Aorta (tissue), 5 donors: ENCODE measurements at regions not wholly inside any gene's neighbourhood (a gene's known extent, or its start where the extent isn't known, plus 50 kb on each side); places are given as distances from the start of the nearest gene placed in this dataset.

Source experiments
- ATAC-seq: fragments of 200-7000 bp; cut with Tn5 transposase; one replicate; pipeline ENCODE4 v1.9.1; 2022; ENCODE audit warnings: moderate library complexity; ENCODE audit not compliant: low FRiP score
- DNase-seq, 2 donors: peaks; one replicate each; pipeline ENCODE4 v3.0.0-alpha.2; 2020
- H3K27ac ChIP-seq, 2 donors: one replicate each; pipeline ENCODE4 v1.5.1; 2013; ENCODE audit warnings: low read length in 2 of 2, mild to moderate bottlenecking in 2 of 2, moderate library complexity in 2 of 2, control low read depth in 1 of 2, inconsistent platforms in 1 of 2, low read depth in 1 of 2
- H3K27me3 ChIP-seq, 2 donors: one replicate each; pipeline ENCODE4 v1.6.1; 2013; ENCODE audit warnings: control low read depth in 1 of 2, low read length in 1 of 2, mild to moderate bottlenecking in 1 of 2, moderate library complexity in 1 of 2; ENCODE audit not compliant: insufficient read depth in 2 of 2, control insufficient read depth in 1 of 2
- H3K36me3 ChIP-seq, 2 donors: one replicate each; pipeline ENCODE4 v1.6.1; 2013; ENCODE audit warnings: control low read depth in 1 of 2, low read length in 1 of 2, mild to moderate bottlenecking in 1 of 2; ENCODE audit not compliant: insufficient read depth in 2 of 2, control insufficient read depth in 1 of 2
- H3K4me1 ChIP-seq, 2 donors: one replicate each; pipeline ENCODE4 v1.6.1; 2013; ENCODE audit warnings: low read length in 2 of 2, control low read depth in 1 of 2, mild to moderate bottlenecking in 1 of 2, moderate library complexity in 1 of 2; ENCODE audit not compliant: insufficient read depth in 2 of 2, control insufficient read depth in 1 of 2
- H3K4me3 ChIP-seq, 2 donors: one replicate each; pipeline ENCODE4 v1.5.1; 2013; ENCODE audit warnings: low read length in 2 of 2, control low read depth in 1 of 2, mild to moderate bottlenecking in 1 of 2
- H3K9me3 ChIP-seq: one replicate; pipeline ENCODE4 v1.6.1; 2013; ENCODE audit warnings: mild to moderate bottlenecking, low read length; ENCODE audit not compliant: control insufficient read depth
- WGBS, 2 donors: extraction: QIAGEN DNeasy Blood & Tissue Kit; methylation state at CpG; one replicate each; pipeline ENCODE4 v1.1.7; 2013; 5-methylcytosine and 5-hydroxymethylcytosine counted together
- intact Hi-C, 2 donors: fragments of 100-400 bp; cut with DNase I; formaldehyde crosslinking; loops; one replicate each; pipeline versions ENCODE4 v1.14.2 to v1.15.0; 2022
- donor health status: healthy with polysubstance abuse.
- donor health status: Bipolar disorder and iron deficiency.
- donor health status: DM: no; HTN: no; CAD: no.
- donor health status: DM: no; HTN: no; CAD: no.
- donor health status: DM: yes; HTN: yes; CAD: no.

- H3K36me3 ChIP-seq: no peaks in the 10 kb centered on the region
- no peak for ATAC-seq
- H3K27me3 ChIP-seq: no peaks in the 10 kb centered on the region
- WGBS, 2 donors: 59 to 78% methylated on average over 3 of the region's 3 CpGs
- no peak overlapping the region for H3K27ac ChIP-seq
- no peaks in the 10 kb centered on the region for H3K4me1 ChIP-seq
- intact Hi-C loops: no loop called here
- no peak for DNase-seq
- H3K9me3 ChIP-seq: no peaks in the 10 kb centered on the region
- H3K4me3 ChIP-seq: no peak overlapping the region
Measured at GRCh38 chr10:8990280-8990987, 935.9 kb downstream of the GATA3 start.

GRCh38 chr10:8992009-8992408 is 937.5 kb downstream of the GATA3 start:
- no peak overlapping the region for H3K4me3 ChIP-seq
- no peaks in the 10 kb centered on the region for H3K27me3 ChIP-seq
- H3K4me1 ChIP-seq: no peaks in the 10 kb centered on the region
- intact Hi-C loops: no loop called here
- H3K36me3 ChIP-seq: no peaks in the 10 kb centered on the region
- H3K27ac ChIP-seq: no peak overlapping the region
- DNase-seq: no peak
- ATAC-seq: no peak
- WGBS, 2 donors: 87 to 97% methylated on average over 1 of the region's 1 CpG
- no peaks in the 10 kb centered on the region for H3K9me3 ChIP-seq

GRCh38 chr10:8993864-8994263 is 939.4 kb downstream of the GATA3 start:
- H3K27ac ChIP-seq: no peak overlapping the region
- H3K4me1 ChIP-seq: no peaks in the 10 kb centered on the region
- DNase-seq (no peak), ATAC-seq (no peak)
- no peaks in the 10 kb centered on the region for H3K27me3 ChIP-seq
- H3K9me3 ChIP-seq: no peaks in the 10 kb centered on the region
- H3K36me3 ChIP-seq: no peaks in the 10 kb centered on the region
- H3K4me3 ChIP-seq: no peak overlapping the region
- intact Hi-C loops: no loop called here
- 68 to 72% methylated on average over 8 of the region's 8 CpGs for WGBS, 2 donors

GRCh38 chr10:8998751-8999150 is 944.3 kb downstream of the GATA3 start:
- H3K4me1 ChIP-seq: no peaks in the 10 kb centered on the region
- H3K36me3 ChIP-seq: no peaks in the 10 kb centered on the region
- intact Hi-C loops: no loop called here
- H3K9me3 ChIP-seq: no peaks in the 10 kb centered on the region
- DNase-seq: no peak
- H3K27ac ChIP-seq: no peak overlapping the region
- no peak for ATAC-seq
- H3K4me3 ChIP-seq: no peak overlapping the region
- H3K27me3 ChIP-seq: no peaks in the 10 kb centered on the region

- intact Hi-C loops: no loop called here
Measured at GRCh38 chr10:9003122-9003521, 948.6 kb downstream of the GATA3 start.

GRCh38 chr10:9004736-9005135 is 950.2 kb downstream of the GATA3 start:
- 92 to 94% methylated on average over 6 of the region's 6 CpGs for WGBS, 2 donors
- Histone ChIP-seq H3K9me3 (no peaks in the 10 kb centered on the region), H3K4me1 (no peaks in the 10 kb centered on the region), H3K27me3 (no peaks in the 10 kb centered on the region), H3K4me3 (no peak overlapping the region), H3K36me3 (no peaks in the 10 kb centered on the region), H3K27ac (no peak overlapping the region)
- ATAC-seq (no peak), DNase-seq (no peak)
- intact Hi-C loops: no loop called here

More at GRCh38 chr10:9003122-9003521, 948.6 kb downstream of the GATA3 start:
- WGBS, 2 donors: 96 to 97% methylated on average over 4 of the region's 4 CpGs
- Histone ChIP-seq H3K9me3 (no peaks in the 10 kb centered on the region), H3K27me3 (no peaks in the 10 kb centered on the region), H3K4me1 (no peaks in the 10 kb centered on the region), H3K27ac (no peak overlapping the region), H3K36me3 (no peaks in the 10 kb centered on the region), H3K4me3 (no peak overlapping the region)
- no peak for ATAC-seq
- no peak for DNase-seq

- H3K4me1 ChIP-seq: no peaks in the 10 kb centered on the region
- H3K27ac ChIP-seq: no peak overlapping the region
- intact Hi-C loops: no loop called here
- no peaks in the 10 kb centered on the region for H3K27me3 ChIP-seq
- no peak overlapping the region for H3K4me3 ChIP-seq
- no peaks in the 10 kb centered on the region for H3K9me3 ChIP-seq
- no peaks in the 10 kb centered on the region for H3K36me3 ChIP-seq
- 86 to 90% methylated on average over 9 of the region's 9 CpGs for WGBS, 2 donors
- ATAC-seq (no peak), DNase-seq (no peak)
Measured at GRCh38 chr10:9009505-9009904, 955.0 kb downstream of the GATA3 start.

GRCh38 chr10:9010093-9010492 is 955.6 kb downstream of the GATA3 start:
- 11 to 19% methylated on average over 1 of the region's 1 CpG for WGBS, 2 donors
- Histone ChIP-seq H3K4me3 (no peak overlapping the region), H3K36me3 (no peaks in the 10 kb centered on the region), H3K27ac (no peak overlapping the region), H3K27me3 (no peaks in the 10 kb centered on the region), H3K4me1 (no peaks in the 10 kb centered on the region), H3K9me3 (no peaks in the 10 kb centered on the region)
- no peak for DNase-seq
- intact Hi-C loops: no loop called here
- ATAC-seq: no peak

- intact Hi-C loops: no loop called here
- no peak for DNase-seq
- Histone ChIP-seq H3K4me3 (no peak overlapping the region), H3K4me1 (no peaks in the 10 kb centered on the region), H3K27ac (no peak overlapping the region), H3K9me3 (no peaks in the 10 kb centered on the region), H3K36me3 (no peaks in the 10 kb centered on the region), H3K27me3 (no peaks in the 10 kb centered on the region)
- ATAC-seq: no peak
- WGBS, 2 donors: 75 to 76% methylated on average over 5 of the region's 5 CpGs
Measured at GRCh38 chr10:9010931-9011670, 956.6 kb downstream of the GATA3 start.
